ENCODE measurements at regions not wholly inside any gene's neighbourhood (a gene's known extent, or its start where the extent isn't known, plus 50 kb on each side); places are given as distances from the start of the nearest gene placed in this dataset.

DNA sequence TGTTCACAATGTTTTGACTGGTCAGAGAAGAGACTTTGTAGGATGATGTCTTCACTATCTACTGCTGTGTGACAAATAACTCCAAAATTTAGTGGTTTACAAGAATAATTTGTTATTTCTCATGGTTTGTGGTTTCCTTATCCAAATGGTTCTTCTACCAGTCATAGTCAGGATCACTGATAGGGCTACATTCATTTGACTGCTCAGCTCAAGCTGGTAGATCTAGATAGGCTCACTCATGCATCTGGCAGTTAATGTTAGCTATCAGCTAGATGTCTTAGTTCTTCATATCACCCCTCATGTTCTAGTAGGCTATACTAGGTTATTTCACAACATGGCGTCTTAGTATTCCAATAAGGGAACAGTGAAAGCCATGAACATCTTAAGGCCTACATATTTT, 131.0 kb downstream of the ID4 start:
- no peak for DNase-seq (ENCODE audit: low read depth, low spot score)
- H3K27ac ChIP-seq: no peak overlapping the region

DNA sequence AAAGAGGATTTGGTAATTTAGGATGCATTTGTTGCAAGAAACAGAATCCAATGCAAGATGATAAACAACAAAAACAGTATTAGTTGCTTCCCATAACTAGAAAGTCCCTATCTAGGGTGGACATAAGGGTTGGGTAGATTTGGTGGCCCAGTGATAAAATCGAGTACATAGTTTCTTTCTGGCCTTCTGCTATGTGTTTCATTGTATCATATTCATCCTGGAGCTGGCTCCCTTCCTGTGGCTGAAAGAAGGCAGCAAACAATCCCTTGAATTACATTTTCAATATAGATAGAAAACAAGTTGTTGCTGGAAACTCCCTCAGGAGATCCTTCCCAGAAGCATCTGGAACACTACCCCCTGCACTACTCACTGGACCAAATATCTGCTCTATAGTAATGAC, 135.1 kb downstream of the ID4 start:
- no peak overlapping the region for H3K27ac ChIP-seq

DNA sequence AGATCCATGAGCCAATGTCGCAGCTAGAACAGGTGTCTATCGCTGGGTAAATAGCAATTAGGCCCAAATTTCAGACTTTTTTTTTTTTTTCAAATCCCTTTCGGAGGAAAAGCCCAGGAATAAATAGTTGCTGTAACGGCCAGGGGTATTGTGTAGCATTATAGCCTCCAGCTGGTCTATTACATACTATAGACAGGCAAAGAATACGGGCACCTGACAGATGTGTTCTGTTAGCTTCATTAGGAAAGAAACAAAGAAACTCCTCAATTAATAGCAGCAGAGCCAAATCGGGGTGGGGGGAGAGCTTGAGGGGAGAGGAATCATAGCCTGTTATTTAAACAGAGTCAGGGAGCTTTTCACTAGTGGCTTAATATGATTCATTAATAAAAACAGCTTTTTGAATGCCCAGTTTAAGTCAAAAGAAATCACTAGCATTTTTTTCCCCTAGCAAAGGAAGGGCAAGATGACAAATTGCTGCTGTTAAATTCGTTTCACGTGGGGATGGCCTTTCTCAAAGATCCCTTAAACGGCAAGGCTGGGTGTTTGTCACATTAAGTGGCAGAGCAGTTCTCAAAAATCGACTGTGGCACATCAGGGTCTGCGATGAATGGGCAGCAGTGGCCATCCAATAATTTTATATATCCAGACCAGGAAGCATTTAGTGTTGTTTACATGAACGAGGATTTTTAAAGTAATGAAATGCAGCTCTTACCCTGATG, 139.4 kb downstream of the ID4 start:
- no peak overlapping the region for H3K27ac ChIP-seq
- no peak for DNase-seq (ENCODE audit: low read depth, low spot score)

More for the DNA sequence above, 135.1 kb downstream of the ID4 start:
- DNase-seq (ENCODE audit: low read depth, low spot score): no peak

DNA sequence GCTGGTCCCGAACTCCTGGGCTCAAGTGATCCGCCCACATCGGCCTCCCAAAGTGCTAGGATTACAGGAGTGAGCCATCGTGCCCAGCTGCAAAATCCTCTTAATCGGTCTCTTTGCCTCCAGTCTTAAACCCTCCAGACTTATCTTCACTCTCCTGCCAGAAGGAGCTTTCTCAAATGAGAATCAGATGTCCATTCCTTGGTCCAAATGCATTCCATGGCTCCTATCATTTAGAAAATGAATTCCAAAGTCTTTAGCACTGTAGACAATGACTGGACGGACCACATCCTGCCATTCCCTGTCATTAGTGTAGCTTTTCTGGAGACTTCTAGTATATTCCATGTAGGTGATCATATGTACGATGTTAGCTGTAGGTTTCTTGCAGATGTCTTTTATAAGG, 141.9 kb downstream of the ID4 start:
- H3K27ac ChIP-seq: no peak overlapping the region
- DNase-seq (ENCODE audit: low read depth, low spot score): no peak

DNA sequence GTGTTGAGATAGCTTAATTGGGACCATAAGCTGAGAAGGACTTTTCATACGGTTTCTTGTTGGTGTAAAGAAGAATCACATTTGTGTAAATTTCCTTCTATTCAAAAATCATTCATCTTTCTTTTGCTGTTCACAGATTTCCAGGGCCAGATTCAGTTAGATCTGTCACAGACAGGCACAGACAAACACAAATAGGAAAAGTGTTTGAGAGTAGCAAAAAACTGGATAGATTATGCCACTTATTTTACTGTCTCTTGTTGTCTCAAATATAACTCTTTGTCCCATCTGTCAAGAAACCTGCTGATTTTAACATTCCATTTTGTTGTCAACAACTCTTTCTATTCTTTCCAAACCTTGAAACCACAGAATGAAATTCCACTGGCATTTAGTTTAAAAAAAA, 142.8 kb downstream of the ID4 start:
- DNase-seq (ENCODE audit: low read depth, low spot score): no peak

DNA sequence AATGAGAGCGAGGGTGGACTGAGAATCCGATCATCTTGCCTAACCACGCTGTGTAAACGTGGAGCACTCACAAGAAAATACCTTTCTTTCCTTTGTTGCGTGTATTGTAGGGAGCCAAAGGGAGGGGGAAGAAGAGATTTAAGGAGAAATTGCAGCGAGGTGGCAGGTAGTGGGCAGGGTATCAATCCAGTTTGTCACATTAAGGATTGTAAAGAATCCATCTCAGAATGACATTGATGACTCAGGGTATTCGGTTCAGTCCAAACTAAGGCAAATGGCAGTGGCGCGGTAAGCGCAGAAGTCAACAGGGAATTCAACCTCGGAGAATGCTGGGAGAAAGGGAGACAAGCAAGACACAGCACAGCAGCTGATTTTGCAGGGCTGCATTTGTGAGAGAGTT, 146.2 kb downstream of the ID4 start:
- no peak for DNase-seq (ENCODE audit: low read depth, low spot score)
- no peak overlapping the region for H3K27ac ChIP-seq

More for the DNA sequence above, 142.8 kb downstream of the ID4 start:
- no peak overlapping the region for H3K27ac ChIP-seq

DNA sequence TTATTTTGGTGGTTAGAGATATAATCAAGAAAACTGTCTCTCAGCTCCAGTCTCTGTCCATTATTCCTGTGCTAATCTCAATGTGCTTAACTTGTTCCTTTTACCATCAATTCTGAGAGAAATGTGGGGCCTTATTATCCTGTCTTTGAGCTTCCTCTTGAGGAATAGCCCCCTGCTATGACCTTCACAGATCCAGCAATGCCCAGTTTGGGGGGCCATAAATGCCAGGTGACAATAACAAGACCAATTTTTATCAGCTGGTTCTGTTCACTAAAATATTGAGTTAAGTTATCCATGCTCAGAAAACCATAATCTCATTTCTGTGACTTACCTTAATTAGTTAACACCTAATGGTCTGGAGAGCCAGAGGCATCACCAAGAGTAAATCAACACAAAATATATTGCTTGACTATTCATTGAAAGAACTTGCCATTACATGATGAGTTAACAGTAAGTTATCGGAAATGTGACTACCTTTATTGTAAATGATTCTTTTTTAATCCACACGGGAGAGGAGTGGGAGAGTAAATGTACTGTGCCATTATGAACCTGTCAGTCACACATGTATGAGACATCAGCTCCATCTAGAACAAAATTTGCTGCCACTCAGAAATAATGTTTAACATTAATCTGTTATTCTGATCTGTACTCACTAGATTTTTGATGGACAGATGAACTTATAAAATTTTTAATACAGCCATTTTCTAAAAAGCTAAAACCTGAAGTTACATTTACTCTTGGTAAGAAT, 149.7 kb downstream of the ID4 start:
- DNase-seq (ENCODE audit: low read depth, low spot score): no peak
- H3K27ac ChIP-seq: no peak overlapping the region

DNA sequence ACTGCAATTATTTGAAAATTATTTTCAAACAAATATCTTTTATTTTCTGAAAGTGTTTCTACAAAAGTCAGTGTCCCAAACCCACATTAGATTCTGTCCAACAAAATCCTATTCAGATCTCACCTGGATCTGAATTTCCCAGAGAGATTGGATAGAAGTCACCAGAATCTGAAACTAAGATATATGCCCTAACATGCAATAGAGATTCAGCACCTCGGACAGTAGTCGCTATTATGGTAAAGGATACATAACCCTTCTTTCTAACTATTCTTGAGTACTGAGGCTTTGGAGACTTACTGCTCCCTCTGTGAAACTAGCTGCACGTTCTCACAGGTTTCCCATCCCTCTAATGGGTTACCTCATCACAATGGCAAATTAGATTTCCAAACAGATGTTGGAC, 151.4 kb downstream of the ID4 start:
- no peak overlapping the region for H3K27ac ChIP-seq
- no peak for DNase-seq (ENCODE audit: low read depth, low spot score)

DNA sequence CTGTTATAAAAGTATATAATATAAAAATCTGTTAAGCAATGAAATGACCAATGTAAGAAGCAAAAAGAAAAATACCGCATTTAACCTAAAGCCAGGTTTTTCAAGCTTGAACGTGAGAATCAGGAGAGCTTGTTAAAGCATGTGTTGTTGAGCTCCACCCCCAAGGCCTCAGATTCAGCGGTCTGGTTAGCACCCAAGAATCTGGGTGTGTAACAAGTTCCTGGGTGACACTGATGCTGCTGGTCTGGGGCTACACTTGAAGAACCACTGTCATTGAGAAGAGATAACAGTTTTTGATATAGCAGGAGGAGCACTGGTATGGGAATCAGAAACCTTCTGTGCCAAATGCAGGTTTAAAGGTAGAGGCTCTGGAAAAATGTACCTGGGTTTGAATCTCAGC, 154.0 kb downstream of the ID4 start:
- DNase-seq (ENCODE audit: low read depth, low spot score): no peak
- H3K27ac ChIP-seq: no peak overlapping the region

DNA sequence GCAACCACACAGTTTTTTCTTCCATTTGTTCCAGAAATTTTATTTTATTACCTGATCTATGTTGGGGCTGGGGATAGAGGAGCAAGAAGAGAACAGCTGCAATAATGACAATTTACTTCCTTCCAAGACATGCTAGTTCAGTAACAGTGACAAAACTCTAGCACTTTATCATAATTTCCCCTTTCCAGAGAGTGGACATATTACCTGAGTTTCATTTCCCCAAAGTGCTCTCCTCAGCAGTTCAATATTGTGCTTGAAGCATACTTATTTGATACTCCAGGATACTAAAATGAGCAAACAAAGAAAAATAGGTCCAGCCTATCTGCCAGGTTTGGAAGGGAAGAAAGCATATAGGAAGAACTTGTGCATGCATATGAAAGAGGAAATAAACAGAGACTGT, 157.7 kb downstream of the ID4 start:
- no peak for DNase-seq (ENCODE audit: low read depth, low spot score)
- H3K27ac ChIP-seq: no peak overlapping the region

DNA sequence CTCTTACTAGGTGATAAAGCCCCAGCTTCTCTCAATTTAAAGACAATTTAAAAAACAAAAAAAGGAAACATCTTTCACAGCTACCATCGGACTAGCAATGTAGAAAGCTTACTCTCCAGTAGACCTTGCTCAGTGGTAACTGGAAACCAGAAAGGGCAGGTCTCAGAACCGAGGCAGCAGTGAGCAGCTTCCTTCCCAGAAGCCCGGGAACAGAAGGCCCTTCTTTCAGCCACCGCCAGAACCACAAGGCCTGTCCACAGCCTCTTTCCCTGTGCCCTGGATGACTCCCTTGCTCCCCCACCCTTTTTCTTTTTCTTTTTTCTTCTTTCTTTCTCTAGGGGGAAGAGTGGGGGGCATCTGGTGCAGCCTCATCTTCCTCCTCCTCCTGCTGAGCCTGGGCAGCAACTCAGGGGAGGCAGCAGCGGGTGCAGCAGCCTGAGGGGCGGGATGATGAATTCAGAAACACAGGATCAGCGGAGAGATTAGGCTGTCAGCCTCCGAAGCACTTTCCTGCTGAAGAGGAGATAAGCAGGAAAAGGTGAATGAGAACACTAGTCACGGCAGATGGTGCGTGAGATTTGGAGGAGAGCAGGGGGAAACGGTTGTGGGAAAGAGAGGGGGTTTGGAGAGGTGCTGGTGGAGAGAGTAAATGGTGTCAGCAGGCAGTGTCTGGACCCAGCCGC, 158.5 kb downstream of the ID4 start:
- H3K27ac ChIP-seq: no peak overlapping the region
- no peak for DNase-seq (ENCODE audit: low read depth, low spot score)

DNA sequence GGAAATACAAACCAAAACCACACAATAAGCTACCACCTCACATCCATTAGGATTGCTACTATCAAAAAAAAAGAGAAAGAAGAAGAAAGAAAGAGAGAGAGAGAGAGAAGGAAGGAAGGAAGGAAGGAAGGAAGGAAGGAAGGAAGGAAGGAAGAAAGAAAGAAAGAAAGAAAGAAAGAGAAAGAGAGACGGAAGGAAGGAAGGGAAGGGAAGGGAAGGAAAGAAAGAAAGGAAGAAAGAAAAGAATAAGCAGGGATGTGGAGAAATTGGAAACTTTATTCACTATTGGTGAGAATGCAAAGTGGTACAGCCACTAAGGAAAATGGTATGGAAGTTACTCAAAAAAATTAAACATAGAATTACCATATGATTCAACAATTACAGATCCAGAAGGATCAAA, 159.9 kb downstream of the ID4 start:
- DNase-seq (ENCODE audit: low read depth, low spot score): no peak
- H3K27ac ChIP-seq: no peak overlapping the region

DNA sequence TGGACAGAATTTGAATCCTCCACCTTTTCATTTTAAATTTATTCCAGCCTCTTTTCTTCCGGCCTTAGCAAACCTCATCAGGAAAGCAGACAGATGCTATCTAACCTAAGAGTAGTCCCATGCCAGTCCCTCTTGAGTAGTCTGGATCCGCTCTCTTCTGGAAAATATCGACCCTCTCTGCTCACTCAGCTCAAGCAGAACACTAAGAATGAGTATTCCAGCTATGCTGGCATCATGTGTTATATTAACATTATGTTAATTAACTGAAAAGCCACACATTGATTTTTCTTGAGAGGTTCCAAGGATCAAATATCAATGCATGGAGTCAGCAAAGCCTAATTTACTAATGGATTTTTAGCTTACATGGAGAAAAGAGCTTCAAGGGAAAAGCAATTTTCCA, 161.4 kb downstream of the ID4 start:
- H3K27ac ChIP-seq: no peak overlapping the region
- DNase-seq (ENCODE audit: low read depth, low spot score): no peak

DNA sequence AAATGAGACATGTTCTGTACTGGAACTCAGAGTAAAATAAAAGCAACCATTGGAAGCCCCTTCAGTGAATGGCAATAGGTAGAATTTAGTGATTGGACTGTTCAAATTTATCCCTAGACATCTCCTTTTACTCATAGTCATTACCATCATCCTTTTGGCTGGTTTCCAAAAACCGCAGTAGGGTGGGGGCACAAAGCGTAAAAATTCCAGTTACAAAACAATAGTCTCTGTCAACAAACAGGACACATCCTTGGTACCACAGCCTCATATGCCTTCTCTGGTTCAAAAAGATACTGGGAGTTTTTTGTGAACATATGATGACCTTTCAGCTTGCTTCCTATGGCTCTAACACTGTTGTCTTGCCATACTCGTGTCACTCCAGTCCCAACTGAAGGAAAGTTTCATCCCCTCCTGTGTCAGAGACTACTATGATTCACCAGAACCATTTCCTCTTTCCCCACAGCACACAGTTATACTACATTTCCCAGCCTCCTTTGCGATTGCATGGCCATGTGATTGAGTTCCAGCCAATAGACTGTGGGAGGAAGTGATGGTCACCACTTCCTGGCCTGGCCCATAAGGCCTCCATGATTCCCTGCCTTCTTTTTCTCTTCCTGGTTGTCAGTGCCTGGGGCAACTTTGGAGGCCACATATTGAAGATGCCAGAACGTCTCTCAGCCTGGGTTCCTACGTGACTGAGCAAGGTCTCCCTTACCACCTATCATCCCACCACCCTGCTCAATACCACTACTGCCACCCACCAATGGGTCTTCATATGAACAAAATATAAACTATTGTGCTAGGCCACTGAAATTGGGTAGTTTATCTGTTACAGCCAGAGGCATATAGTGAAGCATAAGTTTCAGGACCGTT, 162.4 kb downstream of the ID4 start:
- DNase-seq (ENCODE audit: low read depth, low spot score): peak; percentile 29
- H3K27ac ChIP-seq: no peak overlapping the region

DNA sequence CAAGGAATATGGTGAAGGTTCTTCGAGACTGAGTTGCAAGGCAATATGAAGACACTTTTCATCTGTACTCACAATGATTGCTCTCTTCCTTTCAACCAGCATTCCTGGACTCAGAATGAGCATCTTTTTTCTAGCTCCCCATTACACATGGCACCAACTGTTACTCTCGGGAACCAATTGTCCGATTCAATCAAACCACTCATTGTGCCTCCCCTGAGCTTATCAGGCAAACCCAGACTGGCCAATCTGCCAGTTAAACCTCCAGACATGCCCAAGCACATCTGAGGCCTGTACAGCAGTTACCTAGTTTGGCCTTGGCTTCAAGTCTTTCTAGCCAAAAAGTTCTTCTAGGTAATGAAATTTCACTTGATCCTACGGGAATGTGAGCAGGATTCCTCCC, 164.1 kb downstream of the ID4 start:
- no peak for DNase-seq (ENCODE audit: low read depth, low spot score)
- no peak overlapping the region for H3K27ac ChIP-seq

DNA sequence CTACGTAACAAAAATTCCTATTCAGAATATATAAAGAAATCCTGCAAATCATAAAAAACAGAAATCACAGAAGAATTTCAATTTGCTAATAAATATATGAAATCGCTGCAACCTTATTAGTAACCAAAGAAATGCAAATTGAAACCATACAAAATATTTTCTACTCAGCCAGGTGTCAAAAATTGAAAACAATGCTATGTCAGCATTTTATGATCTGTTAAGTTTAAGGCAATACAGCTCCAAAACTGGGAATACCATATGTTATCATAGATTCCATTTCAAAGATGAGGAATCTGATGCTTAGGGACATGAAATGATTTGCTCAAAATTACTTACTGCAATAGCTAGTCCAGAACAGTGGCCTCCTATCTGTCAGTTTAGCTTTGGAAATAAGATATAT, 168.9 kb downstream of the ID4 start:
- DNase-seq (ENCODE audit: low read depth, low spot score): no peak
- no peak overlapping the region for H3K27ac ChIP-seq

DNA sequence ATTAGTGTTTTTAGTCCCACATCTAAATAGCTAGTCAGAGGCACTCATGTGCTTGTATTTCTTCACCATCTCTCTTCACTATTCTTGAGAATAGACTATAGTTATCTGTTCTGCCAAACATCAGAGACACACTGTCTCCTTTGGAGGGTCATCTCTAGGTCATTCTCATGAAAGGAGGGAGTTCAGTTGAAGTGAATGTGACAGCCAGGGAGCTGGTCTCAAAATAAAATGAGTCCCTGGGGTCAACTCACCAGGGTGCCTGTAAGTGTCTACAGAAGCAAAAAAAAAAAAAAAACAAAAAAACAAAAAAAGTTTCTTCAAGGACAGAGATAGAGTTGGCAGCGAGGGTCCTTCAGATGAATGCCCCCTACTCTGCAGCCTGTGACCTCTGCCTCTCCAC, 171.0 kb downstream of the ID4 start:
- H3K27ac ChIP-seq: no peak overlapping the region

DNA sequence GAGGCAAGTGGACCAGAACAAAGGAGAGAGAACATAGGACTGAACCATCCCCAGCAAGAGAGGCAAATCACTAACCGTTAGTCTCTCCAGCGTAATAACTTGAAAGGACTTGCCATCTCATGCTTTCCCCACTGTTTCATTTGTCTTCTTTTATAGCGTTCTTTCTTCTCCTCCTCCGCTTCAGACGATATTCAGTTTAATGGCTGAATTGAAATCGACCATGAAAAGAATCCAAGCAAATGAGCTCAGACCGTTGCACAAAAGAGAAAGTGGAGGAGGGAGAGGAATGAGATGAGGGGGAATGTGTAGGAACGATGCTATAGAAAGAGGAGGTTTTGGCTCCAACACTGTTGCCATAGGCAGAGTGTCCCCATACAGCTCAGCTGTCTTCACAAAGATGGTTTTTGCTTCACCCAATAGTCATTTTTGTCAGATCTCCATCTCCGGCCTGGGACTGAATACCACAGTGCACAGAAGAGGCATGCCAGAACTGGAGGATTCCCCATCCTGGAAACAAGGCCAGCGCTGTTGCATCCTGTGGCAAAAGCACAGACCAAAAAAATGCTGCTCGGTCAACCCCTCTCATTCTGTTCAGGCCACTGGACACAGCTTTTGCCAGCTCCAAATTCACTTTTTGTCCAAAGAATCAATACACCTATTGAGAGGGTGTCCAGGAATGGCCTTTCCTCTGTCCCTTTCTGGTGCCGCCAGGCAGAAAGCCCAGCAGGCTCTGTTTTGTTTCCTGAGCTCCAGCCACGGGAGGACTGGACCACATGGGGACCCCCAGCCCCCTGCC, 176.1 kb downstream of the ID4 start:
- H3K27ac ChIP-seq: no peak overlapping the region
- DNase-seq (ENCODE audit: low read depth, low spot score): no peak

More for the DNA sequence above, 171.0 kb downstream of the ID4 start:
- no peak for DNase-seq (ENCODE audit: low read depth, low spot score)

DNA sequence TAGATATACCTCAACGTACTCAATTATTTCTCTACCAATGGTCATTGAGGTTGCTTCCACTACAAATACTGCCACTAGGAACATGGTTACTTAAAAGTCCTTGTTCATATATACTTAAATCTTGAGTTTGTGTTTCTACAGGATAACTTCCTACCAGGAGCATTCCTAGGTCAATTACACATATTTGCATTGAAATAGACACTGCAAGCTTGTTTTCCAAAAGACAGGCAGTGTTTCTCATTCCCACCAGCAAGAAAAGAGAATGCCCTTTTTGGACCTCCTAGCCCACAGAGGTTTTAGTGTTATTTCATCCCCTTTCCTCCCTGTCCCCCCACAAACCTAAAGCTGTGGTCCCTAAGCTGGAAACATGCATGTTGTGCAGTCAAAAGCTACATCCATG, 177.3 kb downstream of the ID4 start:
- DNase-seq (ENCODE audit: low read depth, low spot score): no peak
- no peak overlapping the region for H3K27ac ChIP-seq

DNA sequence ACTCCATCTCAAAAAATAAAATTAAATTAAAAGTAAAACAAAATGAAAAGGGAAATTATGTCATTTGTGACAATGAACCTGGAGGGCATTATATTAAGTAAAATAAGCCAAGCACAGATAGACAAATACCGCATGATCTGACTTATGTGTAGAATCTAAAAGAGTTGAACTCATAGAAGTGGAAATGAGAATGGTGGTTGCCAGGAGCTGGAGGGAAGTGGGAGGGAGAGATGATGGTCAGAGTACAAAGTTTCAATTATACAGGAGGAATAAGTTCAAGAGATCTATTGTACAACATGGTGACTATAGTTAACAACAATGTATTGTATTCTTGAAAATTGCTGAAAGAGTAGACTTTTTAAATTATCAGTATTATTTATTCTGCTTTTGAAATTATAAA, 183.4 kb downstream of the ID4 start:
- H3K27ac ChIP-seq: no peak overlapping the region
- no peak for DNase-seq (ENCODE audit: low read depth, low spot score)

All from epithelial cell of prostate (primary cell).